CD8-positive, alpha-beta memory T cell (primary cell): ENCODE measurements at regions not wholly inside any gene's neighbourhood (a gene's known extent, or its start where the extent isn't known, plus 50 kb on each side); places are given as distances from the start of the nearest gene placed in this dataset.

Source experiments
- CTCF ChIA-PET: fragments of 350-600 bp; sonication (Branson Sonifier 250); formaldehyde crosslinking; loops from one replicate; lab custom pipeline; 2021; ENCODE audit warnings: antibody characterized with exemption; lab: Charles Lee
- POLR2A ChIA-PET: fragments of 350-600 bp; sonication (Branson Sonifier 250); formaldehyde crosslinking; loops from one replicate; lab custom pipeline; 2021; ENCODE audit warnings: antibody characterized with exemption; lab: Charles Lee
- DNase-seq, 5 donors: peaks; one replicate each; pipeline versions ENCODE4 v3.0.0 to v3.0.0-alpha.2; 2020 to 2022; ENCODE audit warnings: mixed read lengths in 1 of 5
- H3K27ac ChIP-seq: one replicate; pipeline ENCODE4 v1.7.0; 2013; ENCODE audit warnings: low read depth, mild to moderate bottlenecking, low read length, moderate library complexity
- H3K27me3 ChIP-seq: 2 replicates; pipeline ENCODE4 v1.7.0; 2013; ENCODE audit warnings: low read length, mild to moderate bottlenecking; ENCODE audit not compliant: insufficient read depth, poor library complexity, severe bottlenecking
- H3K36me3 ChIP-seq: 2 replicates; pipeline ENCODE4 v1.7.0; 2013; ENCODE audit warnings: mild to moderate bottlenecking, low read length, moderate library complexity; ENCODE audit not compliant: insufficient read depth
- H3K4me1 ChIP-seq: 2 replicates; pipeline ENCODE4 v1.7.0; 2013; ENCODE audit warnings: mild to moderate bottlenecking, low read length, moderate library complexity; ENCODE audit not compliant: insufficient read depth
- H3K4me3 ChIP-seq: 2 replicates; pipeline ENCODE4 v1.7.0; 2013; ENCODE audit warnings: mild to moderate bottlenecking, low read length
- H3K9me3 ChIP-seq: 2 replicates; pipeline ENCODE4 v1.7.0; 2013; ENCODE audit warnings: mild to moderate bottlenecking, low read length
- H3K27ac Mint-ChIP-seq, 8 donors: one replicate each; pipeline ENCODE4 v1.8.0; 2020 to 2021; ENCODE audit warnings: mixed read lengths in 8 of 8, mild to moderate bottlenecking in 6 of 8, inconsistent platforms in 3 of 8, moderate library complexity in 3 of 8
- H3K27me3 Mint-ChIP-seq, 2 donors: one replicate each; pipeline ENCODE4 v1.8.0; 2020 to 2021; ENCODE audit warnings: mixed read lengths in 2 of 2, mild to moderate bottlenecking in 1 of 2, moderate library complexity in 1 of 2
- H3K36me3 Mint-ChIP-seq, 3 donors: one replicate each; pipeline ENCODE4 v1.8.0; 2020 to 2021; ENCODE audit warnings: mixed read lengths in 3 of 3, inconsistent platforms in 1 of 3, mild to moderate bottlenecking in 1 of 3
- H3K4me1 Mint-ChIP-seq, 3 donors: one replicate each; pipeline ENCODE4 v1.8.0; 2020 to 2021; ENCODE audit warnings: mixed read lengths in 3 of 3, inconsistent platforms in 1 of 3, mild to moderate bottlenecking in 1 of 3
- H3K4me3 Mint-ChIP-seq, 7 donors: one replicate each; pipeline ENCODE4 v1.8.0; 2020 to 2021; ENCODE audit warnings: mixed read lengths in 7 of 7, mild to moderate bottlenecking in 6 of 7, moderate library complexity in 4 of 7, inconsistent platforms in 2 of 7
- H3K9me3 Mint-ChIP-seq, 5 donors: one replicate each; pipeline ENCODE4 v1.8.0; 2020 to 2022; ENCODE audit warnings: mixed read lengths in 5 of 5, mild to moderate bottlenecking in 3 of 5, moderate library complexity in 2 of 5, inconsistent platforms in 1 of 5

DNA sequence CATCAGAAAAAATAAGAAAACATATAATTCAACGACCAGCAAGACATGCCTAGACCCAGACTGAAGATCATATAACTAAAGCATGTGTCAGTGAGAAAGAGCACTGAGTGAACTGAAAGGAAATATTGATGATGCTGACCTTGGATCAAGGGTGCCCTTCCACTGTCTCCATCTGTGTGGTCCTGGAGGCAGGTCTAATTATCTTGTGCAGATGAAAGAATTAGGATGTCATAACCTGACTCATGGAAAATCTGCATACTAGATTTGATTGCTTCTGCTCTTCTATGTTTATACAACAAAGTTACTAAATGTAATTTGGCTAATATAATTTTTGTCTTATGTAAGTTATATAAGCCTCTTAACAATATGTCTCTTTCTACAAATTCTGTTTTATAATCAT lies 264.6 kb upstream of the TGFBR2 start:
- no peak for DNase-seq
- H3K4me1 ChIP-seq = no peaks in the 10 kb centered on the region
- peaks cover 0 to 7% (median 3%) of the 10 kb centered on the region in 5 donors for H3K9me3 Mint-ChIP-seq
- ChIA-PET CTCF (no interaction called here), POLR2A (no interaction called here)
- H3K27me3 ChIP-seq = no peaks in the 10 kb centered on the region
- no peak overlapping the region for H3K27ac ChIP-seq
- H3K27ac Mint-ChIP-seq = no peak overlapping the region
- no peaks in the 10 kb centered on the region for H3K27me3 Mint-ChIP-seq
- H3K4me3 ChIP-seq = no peak overlapping the region
- H3K36me3 Mint-ChIP-seq = peaks cover 0 to 7% (median 0%) of the 10 kb centered on the region in 3 donors
- H3K4me1 Mint-ChIP-seq = peaks cover 0 to 9% (median 4%) of the 10 kb centered on the region in 3 donors
- H3K4me3 Mint-ChIP-seq = no peak overlapping the region
- no peaks in the 10 kb centered on the region for H3K9me3 ChIP-seq
- H3K36me3 ChIP-seq = no peaks in the 10 kb centered on the region

DNA sequence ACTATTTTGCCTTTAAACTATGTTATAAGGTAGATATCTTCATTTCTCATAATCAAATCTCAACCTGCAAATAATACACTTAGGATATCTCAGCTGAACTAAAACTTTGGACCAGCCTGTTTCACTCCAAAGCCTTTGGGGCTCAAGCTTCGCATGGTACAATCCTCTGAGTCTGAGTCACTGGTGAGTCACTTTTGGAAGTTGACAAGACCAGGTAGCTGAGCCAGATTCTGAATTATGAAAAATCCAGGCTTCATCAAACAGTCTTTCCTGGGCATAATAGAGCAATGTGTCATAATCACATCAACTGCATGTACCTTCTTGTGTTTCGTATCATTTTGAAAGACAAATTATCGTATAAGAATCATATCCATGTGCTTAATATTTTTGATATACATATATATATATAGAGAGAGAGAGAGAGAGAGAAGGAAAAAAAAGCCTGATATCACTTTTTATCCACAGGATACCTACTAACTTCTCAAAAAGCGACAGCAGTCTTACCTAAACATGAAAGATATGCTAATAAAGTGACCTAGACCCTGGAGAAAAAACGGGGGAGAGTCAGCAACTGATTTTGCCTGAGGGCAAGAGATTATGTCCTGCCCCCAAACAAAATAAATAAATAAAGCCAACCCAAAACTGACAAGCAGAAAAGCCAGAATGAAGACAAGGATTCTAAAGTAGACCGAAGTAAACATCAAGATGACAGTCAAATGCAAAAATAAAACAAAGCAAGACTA lies 263.9 kb upstream of the TGFBR2 start:
- no peaks in the 10 kb centered on the region for H3K36me3 ChIP-seq
- H3K4me3 ChIP-seq = no peak overlapping the region
- H3K36me3 Mint-ChIP-seq = peaks cover 0 to 5% (median 0%) of the 10 kb centered on the region in 3 donors
- ChIA-PET CTCF (no interaction called here), POLR2A (no interaction called here)
- peaks cover 5% of the 10 kb centered on the region for H3K4me1 ChIP-seq
- H3K27ac Mint-ChIP-seq = no peak overlapping the region
- no peak overlapping the region for H3K27ac ChIP-seq
- H3K27me3 ChIP-seq = no peaks in the 10 kb centered on the region
- no peak for DNase-seq
- no peaks in the 10 kb centered on the region for H3K9me3 ChIP-seq
- H3K4me1 Mint-ChIP-seq = peaks cover 4 to 14% (median 10%) of the 10 kb centered on the region in 3 donors
- H3K4me3 Mint-ChIP-seq = no peak overlapping the region
- H3K9me3 Mint-ChIP-seq = peaks cover 0 to 3% (median 3%) of the 10 kb centered on the region in 5 donors
- no peaks in the 10 kb centered on the region for H3K27me3 Mint-ChIP-seq

DNA sequence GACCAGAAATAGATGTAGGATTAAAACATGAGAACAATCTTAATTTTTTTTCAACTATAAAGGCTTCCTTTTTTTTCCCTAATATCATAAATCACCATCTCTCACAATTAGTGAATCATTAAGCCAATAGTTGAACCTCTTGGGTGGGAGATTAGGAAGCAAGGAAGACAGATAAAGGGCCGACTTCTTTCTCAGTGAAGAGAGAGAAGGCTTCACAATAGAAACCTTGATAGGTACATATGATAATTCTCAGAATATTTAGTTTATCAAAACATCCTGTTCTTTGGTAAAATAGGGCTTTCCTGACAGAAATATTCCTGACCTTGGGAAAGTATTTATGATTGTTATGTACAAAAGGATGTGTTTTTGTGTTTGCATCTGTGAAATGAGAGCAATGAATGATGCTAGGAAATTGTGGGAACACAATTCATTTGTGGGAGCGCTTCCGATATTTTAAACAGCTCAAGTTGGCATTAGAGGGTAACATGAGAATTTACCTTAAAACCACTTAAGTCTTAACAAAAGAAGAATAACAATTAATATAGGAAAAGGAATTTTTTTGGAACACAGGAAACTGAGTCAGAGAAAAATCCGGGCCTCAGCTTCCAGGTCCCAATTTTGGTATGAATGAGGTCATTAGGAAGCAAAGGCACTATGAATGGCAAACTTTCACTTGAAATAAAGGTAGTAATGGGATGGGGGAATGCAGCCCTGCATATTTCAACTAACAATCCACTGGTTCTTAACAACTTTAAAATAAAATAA lies 263.2 kb upstream of the TGFBR2 start:
- H3K36me3 Mint-ChIP-seq = no peaks in the 10 kb centered on the region
- H3K4me3 Mint-ChIP-seq = no peak overlapping the region
- CTCF ChIA-PET = no interaction called here
- peaks cover 12 to 21% (median 18%) of the 10 kb centered on the region in 3 donors for H3K4me1 Mint-ChIP-seq
- Histone ChIP-seq H3K4me3 (no peak overlapping the region), H3K27me3 (no peaks in the 10 kb centered on the region), H3K9me3 (no peaks in the 10 kb centered on the region), H3K27ac (no peak overlapping the region), H3K4me1 (peaks cover 12% of the 10 kb centered on the region), H3K36me3 (no peaks in the 10 kb centered on the region)
- DNase-seq = no peak
- H3K9me3 Mint-ChIP-seq = no peaks in the 10 kb centered on the region
- POLR2A ChIA-PET = no interaction called here
- no peak overlapping the region for H3K27ac Mint-ChIP-seq
- H3K27me3 Mint-ChIP-seq = no peaks in the 10 kb centered on the region

DNA sequence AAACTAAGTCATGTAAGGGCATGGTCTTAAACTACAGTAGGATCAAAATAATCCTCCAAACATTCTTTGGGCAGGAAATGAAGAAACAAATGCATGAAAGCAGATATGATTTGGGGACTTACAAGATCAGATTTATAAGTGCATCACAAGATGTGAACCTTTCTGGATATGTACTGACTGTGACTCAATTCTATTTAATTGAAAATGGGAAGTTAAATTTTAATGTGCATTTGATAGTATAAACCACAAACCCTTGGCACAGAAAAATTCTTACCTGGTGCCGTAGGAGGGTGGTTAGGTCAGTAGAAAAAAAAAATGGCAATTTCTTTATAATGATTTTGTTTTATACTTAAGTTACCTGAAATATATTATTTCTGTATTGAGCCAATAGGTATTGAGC lies 262.5 kb upstream of the TGFBR2 start:
- no peak overlapping the region for H3K4me3 ChIP-seq
- peaks cover 17% of the 10 kb centered on the region for H3K4me1 ChIP-seq
- Mint-ChIP-seq H3K4me3 (no peak overlapping the region), H3K4me1 (peaks cover 17 to 27% (median 24%) of the 10 kb centered on the region in 3 donors), H3K36me3 (no peaks in the 10 kb centered on the region), H3K27me3 (no peaks in the 10 kb centered on the region), H3K27ac (no peak overlapping the region), H3K9me3 (no peaks in the 10 kb centered on the region)
- no peaks in the 10 kb centered on the region for H3K9me3 ChIP-seq
- no peak for DNase-seq
- ChIA-PET POLR2A (interaction anchor here (1.0 kb wide), 1 partner anchor 8 kb away, joined by 5 read pairs; no protein-coding TSS in a partner anchor), CTCF (interaction anchor here (1.4 kb wide), 1 partner anchor 9 kb away, joined by 3 read pairs; no protein-coding TSS in a partner anchor)
- no peak overlapping the region for H3K27ac ChIP-seq
- H3K36me3 ChIP-seq = no peaks in the 10 kb centered on the region
- H3K27me3 ChIP-seq = no peaks in the 10 kb centered on the region

DNA sequence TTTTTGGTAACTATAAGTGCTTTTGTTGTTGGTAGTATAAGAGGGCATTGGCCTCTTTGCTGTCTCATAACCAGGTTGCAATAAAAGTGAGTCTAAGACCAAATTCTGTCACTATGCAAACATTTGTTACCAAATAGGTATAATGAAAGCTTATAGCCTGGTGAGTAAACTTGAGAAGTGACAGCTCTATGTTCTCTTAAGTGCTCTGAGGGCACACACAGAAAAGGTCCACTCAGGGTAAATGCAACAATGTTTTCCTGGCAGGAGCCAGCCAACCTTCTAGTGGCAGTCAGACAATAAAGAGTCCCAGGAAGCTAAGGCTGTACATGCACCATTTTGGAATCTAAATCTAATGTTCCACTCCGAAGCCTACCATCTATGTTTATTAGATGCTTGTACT lies 262.1 kb upstream of the TGFBR2 start:
- Histone ChIP-seq H3K4me1 (peaks cover 17% of the 10 kb centered on the region), H3K36me3 (no peaks in the 10 kb centered on the region), H3K4me3 (no peak overlapping the region), H3K27ac (no peak overlapping the region), H3K9me3 (no peaks in the 10 kb centered on the region), H3K27me3 (no peaks in the 10 kb centered on the region)
- Mint-ChIP-seq H3K9me3 (no peaks in the 10 kb centered on the region), H3K4me3 (no peak overlapping the region), H3K36me3 (no peaks in the 10 kb centered on the region), H3K4me1 (peaks cover 18 to 28% (median 28%) of the 10 kb centered on the region in 3 donors), H3K27ac (no peak overlapping the region), H3K27me3 (no peaks in the 10 kb centered on the region)
- ChIA-PET CTCF (interaction anchor here (1.4 kb wide), 1 partner anchor 9 kb away, joined by 3 read pairs; no protein-coding TSS in a partner anchor), POLR2A (interaction anchor here (1.0 kb wide), 1 partner anchor 9 kb away, joined by 5 read pairs; no protein-coding TSS in a partner anchor)
- DNase-seq = no peak

DNA sequence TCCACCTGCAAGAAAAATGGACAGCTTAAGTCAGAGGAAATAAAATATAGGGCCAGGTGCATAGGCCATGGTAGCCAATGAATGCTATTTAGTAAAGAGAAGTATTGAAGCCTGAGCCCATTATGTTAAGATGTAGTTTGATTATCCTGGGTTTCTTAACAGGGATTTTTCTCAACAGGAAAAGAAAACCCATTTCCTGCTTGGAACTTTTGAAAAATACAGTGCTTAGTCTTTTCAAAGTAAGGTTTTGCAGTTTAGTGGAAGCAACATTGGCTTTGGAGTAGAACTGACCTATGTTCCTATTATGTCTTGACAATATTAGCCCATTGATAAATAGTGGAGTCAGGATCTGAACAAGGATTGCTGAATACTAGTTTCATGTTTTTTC lies 259.5 kb upstream of the TGFBR2 start:
- H3K27ac Mint-ChIP-seq = no peak overlapping the region
- no peaks in the 10 kb centered on the region for H3K9me3 ChIP-seq
- CTCF ChIA-PET = no interaction called here

DNA sequence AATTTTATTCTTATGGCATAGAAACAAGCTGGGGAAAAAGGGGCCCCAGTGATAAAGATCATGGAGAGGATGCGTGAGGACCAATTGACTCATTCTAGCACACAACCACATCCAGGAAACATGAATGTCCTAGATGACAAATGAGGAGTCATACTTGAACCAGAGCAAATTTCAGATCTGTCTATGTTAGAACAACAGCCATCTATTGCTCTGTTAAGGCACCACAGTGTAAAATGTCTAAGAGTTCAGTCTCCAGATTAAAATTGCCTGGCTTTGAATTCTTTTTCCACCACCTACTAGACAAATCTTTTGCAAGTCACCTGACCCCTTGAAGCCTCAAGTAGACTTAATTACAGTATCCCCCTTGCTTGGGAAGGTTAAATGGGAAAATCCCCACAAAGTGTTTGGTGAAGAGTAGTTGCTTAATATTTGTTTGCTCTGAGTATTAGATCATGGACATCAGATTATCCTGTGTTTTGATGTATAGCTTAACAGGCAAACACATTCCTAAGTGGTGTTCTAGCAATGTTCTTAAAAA lies 258.7 kb upstream of the TGFBR2 start:
- peak overlapping the region in 1 of 7 donors; percentile 42 for H3K4me3 Mint-ChIP-seq
- H3K9me3 ChIP-seq = no peaks in the 10 kb centered on the region
- H3K36me3 Mint-ChIP-seq = no peaks in the 10 kb centered on the region
- no peaks in the 10 kb centered on the region for H3K36me3 ChIP-seq
- H3K4me1 Mint-ChIP-seq = peaks cover 47 to 63% (median 63%) of the 10 kb centered on the region in 3 donors
- H3K27me3 ChIP-seq = no peaks in the 10 kb centered on the region
- DNase-seq = no peak
- peak overlapping the region in 1 of 8 donors; percentile 18 for H3K27ac Mint-ChIP-seq
- ChIA-PET POLR2A (no interaction called here), CTCF (interaction anchor here (0.6 to 1.5 kb wide), 2 partner anchors 16 to 345 kb away, joined by 3 read pairs; no protein-coding TSS in a partner anchor)
- no peaks in the 10 kb centered on the region for H3K27me3 Mint-ChIP-seq
- no peak overlapping the region for H3K27ac ChIP-seq
- no peaks in the 10 kb centered on the region for H3K9me3 Mint-ChIP-seq
- no peak overlapping the region for H3K4me3 ChIP-seq
- H3K4me1 ChIP-seq = peaks cover 36% of the 10 kb centered on the region

More for the DNA sequence above, 259.5 kb upstream of the TGFBR2 start:
- Mint-ChIP-seq H3K27me3 (no peaks in the 10 kb centered on the region), H3K36me3 (no peaks in the 10 kb centered on the region), H3K9me3 (no peaks in the 10 kb centered on the region), H3K4me1 (peaks cover 40 to 55% (median 54%) of the 10 kb centered on the region in 3 donors), H3K4me3 (no peak overlapping the region)
- peaks cover 28% of the 10 kb centered on the region for H3K4me1 ChIP-seq
- no peak overlapping the region for H3K4me3 ChIP-seq
- H3K27ac ChIP-seq = no peak overlapping the region
- DNase-seq = no peak
- H3K36me3 ChIP-seq = no peaks in the 10 kb centered on the region
- POLR2A ChIA-PET = no interaction called here
- H3K27me3 ChIP-seq = no peaks in the 10 kb centered on the region

DNA sequence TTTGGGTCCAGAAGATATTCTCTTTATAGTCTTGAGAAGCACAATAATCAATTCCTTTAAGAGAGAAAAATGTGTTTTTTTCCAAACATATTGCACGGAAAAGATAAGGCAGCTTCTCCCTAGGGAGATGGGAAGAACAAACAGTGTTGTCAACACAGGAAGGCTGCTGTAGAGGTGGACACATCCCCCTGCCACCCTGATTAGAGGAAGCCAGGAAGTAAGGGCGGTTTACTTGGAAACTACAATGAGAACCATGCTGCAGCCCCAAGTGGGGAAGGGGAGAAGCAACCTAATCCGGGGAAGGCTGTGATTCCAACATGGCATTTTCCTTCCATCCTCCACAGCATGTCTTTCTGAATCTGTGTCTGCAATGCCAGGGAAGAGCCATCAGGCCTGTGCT lies 256.9 kb upstream of the TGFBR2 start:
- peaks cover 63 to 81% (median 79%) of the 10 kb centered on the region in 3 donors for H3K4me1 Mint-ChIP-seq
- Histone ChIP-seq H3K9me3 (no peaks in the 10 kb centered on the region), H3K36me3 (no peaks in the 10 kb centered on the region), H3K4me3 (no peak overlapping the region), H3K27ac (no peak overlapping the region), H3K4me1 (peaks cover 50% of the 10 kb centered on the region), H3K27me3 (no peaks in the 10 kb centered on the region)
- no peaks in the 10 kb centered on the region for H3K36me3 Mint-ChIP-seq
- no peaks in the 10 kb centered on the region for H3K9me3 Mint-ChIP-seq
- no peak overlapping the region for H3K27ac Mint-ChIP-seq
- H3K27me3 Mint-ChIP-seq = no peaks in the 10 kb centered on the region
- no peak for DNase-seq
- POLR2A ChIA-PET = no interaction called here
- CTCF ChIA-PET = no interaction called here
- H3K4me3 Mint-ChIP-seq = no peak overlapping the region
